H1 (cell line): ENCODE measurements at regions not wholly inside any gene's neighbourhood (a gene's known extent, or its start where the extent isn't known, plus 50 kb on each side); places are given as distances from the start of the nearest gene placed in this dataset.

Experiments
- ATF2 ChIP-seq: IDR thresholded peaks from 2 replicates; pipeline ENCODE4 v1.6.1; 2012; ENCODE audit warnings: low read length, inconsistent platforms
- CBX8 ChIP-seq: fragments of 300-800, 300-1000 bp; sonication (generic); IDR thresholded peaks from 2 replicates; pipeline ENCODE4 v1.7.1; 2016; ENCODE audit warnings: low read depth, low read length, borderline replicate concordance
- CTCF ChIP-seq, 3 experiments: IDR thresholded peaks; 1 replicate in 2 of 3; 2 replicates in 1 of 3; pipeline versions ENCODE4 v1.5.1 to v1.6.1; 2011; ENCODE audit warnings: low read length in 3 of 3, mild to moderate bottlenecking in 3 of 3, inconsistent platforms in 2 of 3, low read depth in 1 of 3, moderate library complexity in 1 of 3; ENCODE audit not compliant: insufficient read depth in 1 of 3; ENCODE audit errors: control extremely low read depth in 1 of 3
- EZH2 ChIP-seq: fragments of 200-600 bp; sonication (generic); IDR thresholded peaks from 2 replicates; pipeline ENCODE4 v1.7.1; 2012; ENCODE audit warnings: low read depth, mild to moderate bottlenecking, moderate library complexity, low read length, inconsistent platforms; ENCODE audit not compliant: severe bottlenecking
- JUN ChIP-seq: IDR thresholded peaks from 2 replicates; pipeline ENCODE4 v1.6.1; 2011; ENCODE audit warnings: low read depth, mild to moderate bottlenecking, improper control_type of control experiment, low read length
- POLR2A ChIP-seq, 2 experiments: IDR thresholded peaks; 1 replicate in 1 of 2; 2 replicates in 1 of 2; pipeline ENCODE4 v1.6.1; 2011; ENCODE audit warnings: low read depth in 2 of 2, low read length in 2 of 2, mild to moderate bottlenecking in 2 of 2; ENCODE audit errors: control extremely low read depth in 1 of 2
- POLR2AphosphoS5 ChIP-seq: IDR thresholded peaks from 2 replicates; pipeline ENCODE4 v1.6.1; 2011; ENCODE audit warnings: low read depth, low read length
- POU5F1 ChIP-seq: IDR thresholded peaks from 2 replicates; pipeline ENCODE4 v1.6.1; 2011; ENCODE audit warnings: low read depth, mild to moderate bottlenecking, low read length, moderate library complexity
- SAP30 ChIP-seq: fragments of 300-600 bp; sonication (generic); IDR thresholded peaks from 2 replicates; pipeline ENCODE4 v1.7.1; 2012; ENCODE audit warnings: low read length, moderate library complexity, mild to moderate bottlenecking, inconsistent platforms; ENCODE audit not compliant: insufficient read depth, insufficient replicate concordance
- SP2 ChIP-seq: IDR thresholded peaks from 2 replicates; pipeline ENCODE4 v1.6.1; 2012; ENCODE audit warnings: mild to moderate bottlenecking, low read length, inconsistent platforms
- ZNF274 ChIP-seq: IDR thresholded peaks from 2 replicates; pipeline ENCODE4 v1.7.0; 2012; ENCODE audit warnings: low read length, borderline replicate concordance; ENCODE audit errors: extremely low read depth

GRCh38 chr1:116265931-116266863, 106.8 kb upstream of the ATP1A1 start:
- no peak for TF ChIP-seq CTCF (IDR thresholded peaks at IDR 0.05; ENCODE audit: control extremely low read depth in 1 of 3, insufficient read depth in 1 of 3, low read depth in 1 of 3, low read length in 3 of 3)
- TF ChIP-seq ATF2: no peak
- TF ChIP-seq CBX8: no peak
- no peak for TF ChIP-seq EZH2
- no peak for TF ChIP-seq SAP30
- TF ChIP-seq SP2: no peak
- TF ChIP-seq POLR2A (IDR thresholded peaks at IDR 0.05; ENCODE audit: control extremely low read depth in 1 of 2, low read depth in 2 of 2, low read length in 2 of 2): no peak
- TF ChIP-seq POU5F1: no peak
- no peak for TF ChIP-seq POLR2AphosphoS5
- TF ChIP-seq ZNF274: no peak
- TF ChIP-seq JUN: no peak
